Endothelial cell of umbilical vein (primary cell): ENCODE measurements at regions not wholly inside any gene's neighbourhood (a gene's known extent, or its start where the extent isn't known, plus 50 kb on each side); places are given as distances from the start of the nearest gene placed in this dataset.
"Not testable (repeated sequence)": the region's sequence is repeated elsewhere in the genome, so short reads cannot be mapped to it uniquely, and the experiment has no call there.

Experiments
- BruUV-seq: library from RNA; stranded (reverse); fragments of 400-500 nt; replicated peaks from 2 replicates; lab custom pipeline; 2021; lab: Mats Ljungman, UMichigan
- CTCF ChIA-PET: fragments of 300-600, 350-600 bp; sonication (Branson Sonifier 250); formaldehyde crosslinking; loops from one replicate; lab custom pipeline; 2021; ENCODE audit warnings: antibody characterized with exemption, inconsistent platforms; lab: Charles Lee
- POLR2A ChIA-PET: fragments of 300-600, 350-600 bp; sonication (Branson Sonifier 250); formaldehyde crosslinking; loops from one replicate; lab custom pipeline; 2021; ENCODE audit warnings: antibody characterized with exemption, inconsistent platforms; lab: Charles Lee
- DNase-seq: peaks from one replicate; pipeline ENCODE4 v3.0.0-alpha.2; 2011; ENCODE audit warnings: low read depth, low spot score
- FAIRE-seq: peaks from 2 replicates; lab custom pipeline; 2011; peaks lifted over from hg19 to GRCh38; lab: Jason Lieb, UNC
- H2AFZ ChIP-seq: 2 replicates; pipeline ENCODE4 v1.6.0; 2012; ENCODE audit warnings: low read depth, low read length, control low read depth, inconsistent platforms
- H3K27ac ChIP-seq: 2 replicates; pipeline ENCODE4 v1.5.1; 2011; ENCODE audit warnings: low read depth, mild to moderate bottlenecking, control low read depth, low read length, moderate library complexity; ENCODE audit not compliant: insufficient read depth
- H3K27me3 ChIP-seq, 2 experiments: 2 replicates each; pipeline versions ENCODE4 v1.6.0 to v1.6.1; 2011; ENCODE audit warnings: low read length in 2 of 2, mixed read lengths in 1 of 2; ENCODE audit not compliant: control insufficient read depth in 2 of 2, insufficient read depth in 2 of 2
- H3K36me3 ChIP-seq, 2 experiments: 2 replicates in 1 of 2; 3 replicates in 1 of 2; pipeline ENCODE4 v1.5.1; 2011; ENCODE audit warnings: low read length in 2 of 2, mild to moderate bottlenecking in 1 of 2, moderate library complexity in 1 of 2; ENCODE audit not compliant: control insufficient read depth in 2 of 2, insufficient read depth in 2 of 2; ENCODE audit errors: extremely low read depth in 1 of 2
- H3K4me1 ChIP-seq: 3 replicates; pipeline ENCODE4 v1.5.1; 2011; ENCODE audit warnings: mild to moderate bottlenecking, low read length; ENCODE audit not compliant: control insufficient read depth, insufficient read depth; ENCODE audit errors: extremely low read depth
- H3K4me2 ChIP-seq: 2 replicates; pipeline ENCODE4 v1.6.1; 2011; ENCODE audit warnings: low read length, control low read depth, mixed read lengths; ENCODE audit not compliant: insufficient read depth
- H3K4me3 ChIP-seq, 3 experiments: fragments of 200-600 bp in 1 of 3; sonication (generic), shearing (Covaris generic) in 1 of 3; replicated peaks in 1 of 3; 2 replicates each; pipeline ENCODE4 v1.5.1; 2011 to 2016; ENCODE audit warnings: control low read depth in 3 of 3, low read length in 3 of 3, mild to moderate bottlenecking in 2 of 3, inconsistent platforms in 1 of 3, low read depth in 1 of 3, moderate library complexity in 1 of 3; ENCODE audit not compliant: insufficient read depth in 1 of 3
- H3K79me2 ChIP-seq: 2 replicates; pipeline ENCODE4 v1.6.0; 2012; ENCODE audit warnings: low read length, inconsistent platforms; ENCODE audit not compliant: control insufficient read depth, insufficient read depth
- H3K9ac ChIP-seq: replicated peaks from 2 replicates; pipeline ENCODE3; 2011; ENCODE audit warnings: low read length, control low read depth; ENCODE audit not compliant: insufficient read depth; ENCODE audit errors: extremely low read depth
- H3K9me1 ChIP-seq: replicated peaks from 3 replicates; pipeline ENCODE4 v1.6.0; 2011; ENCODE audit warnings: mild to moderate bottlenecking, low read length; ENCODE audit not compliant: control insufficient read depth, insufficient read depth; ENCODE audit errors: extremely low read depth
- H3K9me3 ChIP-seq: replicated peaks from 2 replicates; pipeline ENCODE4 v1.5.1; 2012; ENCODE audit warnings: low read length, inconsistent platforms; ENCODE audit not compliant: control insufficient read depth, insufficient read depth
- H4K20me1 ChIP-seq: replicated peaks from 2 replicates; pipeline ENCODE3; 2011; ENCODE audit warnings: mild to moderate bottlenecking, low read length; ENCODE audit not compliant: control insufficient read depth, insufficient read depth; ENCODE audit errors: extremely low read depth
- EZH2 ChIP-seq: IDR thresholded peaks from 2 replicates; pipeline ENCODE4 v1.6.1; 2012; ENCODE audit warnings: borderline replicate concordance, low read depth, mild to moderate bottlenecking, moderate library complexity, low read length, inconsistent platforms; ENCODE audit not compliant: severe bottlenecking
- FOS ChIP-seq: IDR thresholded peaks from 2 replicates; pipeline ENCODE4 v1.6.1; 2011; ENCODE audit warnings: mild to moderate bottlenecking, low read length, moderate library complexity, borderline replicate concordance; ENCODE audit not compliant: insufficient read depth
- GATA2 ChIP-seq: IDR thresholded peaks from 2 replicates; pipeline ENCODE4 v1.7.0; 2011; ENCODE audit warnings: low read depth, mild to moderate bottlenecking, moderate library complexity, mixed read lengths, low read length; ENCODE audit not compliant: insufficient read length, insufficient read depth
- JUN ChIP-seq: IDR thresholded peaks from 2 replicates; pipeline ENCODE4 v1.6.1; 2011; ENCODE audit warnings: borderline replicate concordance, low read depth; ENCODE audit not compliant: insufficient read length, insufficient read depth
- MAX ChIP-seq: IDR thresholded peaks from 2 replicates; pipeline ENCODE4 v1.6.1; 2011; ENCODE audit not compliant: insufficient read depth, insufficient read length
- MYC ChIP-seq: IDR thresholded peaks from one replicate; pipeline ENCODE4 v1.6.1; 2011; ENCODE audit warnings: mild to moderate bottlenecking, low read depth, low read length
- POLR2A ChIP-seq: IDR thresholded peaks from 2 replicates; pipeline ENCODE4 v1.6.1; 2012; ENCODE audit warnings: low read depth, mild to moderate bottlenecking, control low read depth, low read length
- POLR2AphosphoS5 ChIP-seq: IDR thresholded peaks from 2 replicates; pipeline ENCODE4 v1.6.1; 2012; ENCODE audit warnings: low read depth, mild to moderate bottlenecking, control low read depth, low read length, moderate library complexity; ENCODE audit not compliant: insufficient read depth
- dilution Hi-C: fragments of 300-500 bp; cut with MboI; formaldehyde crosslinking; loops from one replicate; pipeline ENCODE4 v1.15.0; 2019; ENCODE audit warnings: low sequenced_read_pairs; ENCODE audit not compliant: extremely low pct_ligation_motif_present
- intact Hi-C: fragments of 100-400 bp; cut with micrococcal nuclease; formaldehyde crosslinking; loops from one replicate; pipeline ENCODE4 v1.10.0; 2022
- TF ChIP-seq, protein P1 (sequence below), 2 donors: IDR thresholded peaks; 1 replicate in 1 of 2; 2 replicates in 1 of 2; pipeline ENCODE4 v1.5.1; 2011; ENCODE audit warnings: low read length in 2 of 2, mild to moderate bottlenecking in 2 of 2, moderate library complexity in 2 of 2, control low read depth in 1 of 2, inconsistent platforms in 1 of 2, low read depth in 1 of 2; ENCODE audit not compliant: insufficient read depth in 1 of 2; ENCODE audit errors: extremely low read depth in 1 of 2

GRCh38 chr11:87889126-87889525 is 286.1 kb downstream of the RAB38 start:
- no peak for DNase-seq
- dilution Hi-C loops (no loop called here), intact Hi-C loops (no loop called here)
- FAIRE-seq: no peak
- ChIA-PET POLR2A (no interaction called here), CTCF (no interaction called here)
- Histone ChIP-seq H3K36me3 (no peaks in the 10 kb centered on the region), H3K4me3 (no peak overlapping the region), H3K27me3 (no peaks in the 10 kb centered on the region), H3K9ac (no peak overlapping the region), H3K4me1 (no peaks in the 10 kb centered on the region), H2AFZ (no peak overlapping the region), H3K9me3 (no peaks in the 10 kb centered on the region), H3K4me2 (no peak overlapping the region), H3K79me2 (no peaks in the 10 kb centered on the region), H3K9me1 (no peaks in the 10 kb centered on the region), H4K20me1 (no peaks in the 10 kb centered on the region), H3K27ac (no peak overlapping the region)
- TF ChIP-seq EZH2 (no peak), POLR2AphosphoS5 (no peak), MAX (no peak), GATA2 (no peak), JUN (no peak), MYC (no peak), POLR2A (no peak), FOS (no peak)
- TF ChIP-seq, protein P1, sequence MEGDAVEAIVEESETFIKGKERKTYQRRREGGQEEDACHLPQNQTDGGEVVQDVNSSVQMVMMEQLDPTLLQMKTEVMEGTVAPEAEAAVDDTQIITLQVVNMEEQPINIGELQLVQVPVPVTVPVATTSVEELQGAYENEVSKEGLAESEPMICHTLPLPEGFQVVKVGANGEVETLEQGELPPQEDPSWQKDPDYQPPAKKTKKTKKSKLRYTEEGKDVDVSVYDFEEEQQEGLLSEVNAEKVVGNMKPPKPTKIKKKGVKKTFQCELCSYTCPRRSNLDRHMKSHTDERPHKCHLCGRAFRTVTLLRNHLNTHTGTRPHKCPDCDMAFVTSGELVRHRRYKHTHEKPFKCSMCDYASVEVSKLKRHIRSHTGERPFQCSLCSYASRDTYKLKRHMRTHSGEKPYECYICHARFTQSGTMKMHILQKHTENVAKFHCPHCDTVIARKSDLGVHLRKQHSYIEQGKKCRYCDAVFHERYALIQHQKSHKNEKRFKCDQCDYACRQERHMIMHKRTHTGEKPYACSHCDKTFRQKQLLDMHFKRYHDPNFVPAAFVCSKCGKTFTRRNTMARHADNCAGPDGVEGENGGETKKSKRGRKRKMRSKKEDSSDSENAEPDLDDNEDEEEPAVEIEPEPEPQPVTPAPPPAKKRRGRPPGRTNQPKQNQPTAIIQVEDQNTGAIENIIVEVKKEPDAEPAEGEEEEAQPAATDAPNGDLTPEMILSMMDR (IDR thresholded peaks at IDR 0.05; ENCODE audit: extremely low read depth in 1 of 2, insufficient read depth in 1 of 2, low read depth in 1 of 2, low read length in 2 of 2): no peak
- BruUV-seq: no TSS peak

- POLR2A ChIA-PET: not testable (repeated sequence)
Observed at GRCh38 chr11:87885084-87885483, 290.2 kb downstream of the RAB38 start.

More at GRCh38 chr11:87885084-87885483, 290.2 kb downstream of the RAB38 start:
- BruUV-seq, H3K27ac ChIP-seq, FAIRE-seq, H4K20me1 ChIP-seq, H3K9me1 ChIP-seq, H3K27me3 ChIP-seq, H3K36me3 ChIP-seq, H3K4me3 ChIP-seq, H3K79me2 ChIP-seq, dilution Hi-C loops, H3K9ac ChIP-seq, H2AFZ ChIP-seq, DNase-seq, intact Hi-C loops, H3K9me3 ChIP-seq, H3K4me1 ChIP-seq, CTCF ChIA-PET, H3K4me2 ChIP-seq: not testable (repeated sequence)
